Endothelial cell of umbilical vein (primary cell): ENCODE measurements at regions not wholly inside any gene's neighbourhood (a gene's known extent, or its start where the extent isn't known, plus 50 kb on each side); places are given as distances from the start of the nearest gene placed in this dataset.

Experiments used
- BruUV-seq: library from RNA; stranded (reverse); fragments of 400-500 nt; replicated peaks from 2 replicates; lab custom pipeline; 2021; lab: Mats Ljungman, UMichigan
- CTCF ChIA-PET: fragments of 300-600, 350-600 bp; sonication (Branson Sonifier 250); formaldehyde crosslinking; loops from one replicate; lab custom pipeline; 2021; ENCODE audit warnings: antibody characterized with exemption, inconsistent platforms; lab: Charles Lee
- POLR2A ChIA-PET: fragments of 300-600, 350-600 bp; sonication (Branson Sonifier 250); formaldehyde crosslinking; loops from one replicate; lab custom pipeline; 2021; ENCODE audit warnings: antibody characterized with exemption, inconsistent platforms; lab: Charles Lee
- DNase-seq: peaks from one replicate; pipeline ENCODE4 v3.0.0-alpha.2; 2011; ENCODE audit warnings: low read depth, low spot score
- FAIRE-seq: peaks from 2 replicates; lab custom pipeline; 2011; peaks lifted over from hg19 to GRCh38; lab: Jason Lieb, UNC
- H2AFZ ChIP-seq: 2 replicates; pipeline ENCODE4 v1.6.0; 2012; ENCODE audit warnings: low read depth, low read length, control low read depth, inconsistent platforms
- H3K27ac ChIP-seq: 2 replicates; pipeline ENCODE4 v1.5.1; 2011; ENCODE audit warnings: low read depth, mild to moderate bottlenecking, control low read depth, low read length, moderate library complexity; ENCODE audit not compliant: insufficient read depth
- H3K27me3 ChIP-seq, 2 experiments: 2 replicates each; pipeline versions ENCODE4 v1.6.0 to v1.6.1; 2011; ENCODE audit warnings: low read length in 2 of 2, mixed read lengths in 1 of 2; ENCODE audit not compliant: control insufficient read depth in 2 of 2, insufficient read depth in 2 of 2
- H3K36me3 ChIP-seq, 2 experiments: 2 replicates in 1 of 2; 3 replicates in 1 of 2; pipeline ENCODE4 v1.5.1; 2011; ENCODE audit warnings: low read length in 2 of 2, mild to moderate bottlenecking in 1 of 2, moderate library complexity in 1 of 2; ENCODE audit not compliant: control insufficient read depth in 2 of 2, insufficient read depth in 2 of 2; ENCODE audit errors: extremely low read depth in 1 of 2
- H3K4me1 ChIP-seq: 3 replicates; pipeline ENCODE4 v1.5.1; 2011; ENCODE audit warnings: mild to moderate bottlenecking, low read length; ENCODE audit not compliant: control insufficient read depth, insufficient read depth; ENCODE audit errors: extremely low read depth
- H3K4me2 ChIP-seq: 2 replicates; pipeline ENCODE4 v1.6.1; 2011; ENCODE audit warnings: low read length, control low read depth, mixed read lengths; ENCODE audit not compliant: insufficient read depth
- H3K4me3 ChIP-seq, 3 experiments: fragments of 200-600 bp in 1 of 3; sonication (generic), shearing (Covaris generic) in 1 of 3; replicated peaks in 1 of 3; 2 replicates each; pipeline ENCODE4 v1.5.1; 2011 to 2016; ENCODE audit warnings: control low read depth in 3 of 3, low read length in 3 of 3, mild to moderate bottlenecking in 2 of 3, inconsistent platforms in 1 of 3, low read depth in 1 of 3, moderate library complexity in 1 of 3; ENCODE audit not compliant: insufficient read depth in 1 of 3
- H3K79me2 ChIP-seq: 2 replicates; pipeline ENCODE4 v1.6.0; 2012; ENCODE audit warnings: low read length, inconsistent platforms; ENCODE audit not compliant: control insufficient read depth, insufficient read depth
- H3K9ac ChIP-seq: replicated peaks from 2 replicates; pipeline ENCODE3; 2011; ENCODE audit warnings: low read length, control low read depth; ENCODE audit not compliant: insufficient read depth; ENCODE audit errors: extremely low read depth
- H3K9me1 ChIP-seq: replicated peaks from 3 replicates; pipeline ENCODE4 v1.6.0; 2011; ENCODE audit warnings: mild to moderate bottlenecking, low read length; ENCODE audit not compliant: control insufficient read depth, insufficient read depth; ENCODE audit errors: extremely low read depth
- H3K9me3 ChIP-seq: replicated peaks from 2 replicates; pipeline ENCODE4 v1.5.1; 2012; ENCODE audit warnings: low read length, inconsistent platforms; ENCODE audit not compliant: control insufficient read depth, insufficient read depth
- H4K20me1 ChIP-seq: replicated peaks from 2 replicates; pipeline ENCODE3; 2011; ENCODE audit warnings: mild to moderate bottlenecking, low read length; ENCODE audit not compliant: control insufficient read depth, insufficient read depth; ENCODE audit errors: extremely low read depth
- CTCF ChIP-seq, 2 donors: IDR thresholded peaks; 1 replicate in 1 of 2; 2 replicates in 1 of 2; pipeline ENCODE4 v1.5.1; 2011; ENCODE audit warnings: low read length in 2 of 2, mild to moderate bottlenecking in 2 of 2, moderate library complexity in 2 of 2, control low read depth in 1 of 2, inconsistent platforms in 1 of 2, low read depth in 1 of 2; ENCODE audit not compliant: insufficient read depth in 1 of 2; ENCODE audit errors: extremely low read depth in 1 of 2
- EZH2 ChIP-seq: IDR thresholded peaks from 2 replicates; pipeline ENCODE4 v1.6.1; 2012; ENCODE audit warnings: borderline replicate concordance, low read depth, mild to moderate bottlenecking, moderate library complexity, low read length, inconsistent platforms; ENCODE audit not compliant: severe bottlenecking
- FOS ChIP-seq: IDR thresholded peaks from 2 replicates; pipeline ENCODE4 v1.6.1; 2011; ENCODE audit warnings: mild to moderate bottlenecking, low read length, moderate library complexity, borderline replicate concordance; ENCODE audit not compliant: insufficient read depth
- GATA2 ChIP-seq: IDR thresholded peaks from 2 replicates; pipeline ENCODE4 v1.7.0; 2011; ENCODE audit warnings: low read depth, mild to moderate bottlenecking, moderate library complexity, mixed read lengths, low read length; ENCODE audit not compliant: insufficient read length, insufficient read depth
- JUN ChIP-seq: IDR thresholded peaks from 2 replicates; pipeline ENCODE4 v1.6.1; 2011; ENCODE audit warnings: borderline replicate concordance, low read depth; ENCODE audit not compliant: insufficient read length, insufficient read depth
- MAX ChIP-seq: IDR thresholded peaks from 2 replicates; pipeline ENCODE4 v1.6.1; 2011; ENCODE audit not compliant: insufficient read depth, insufficient read length
- MYC ChIP-seq: IDR thresholded peaks from one replicate; pipeline ENCODE4 v1.6.1; 2011; ENCODE audit warnings: mild to moderate bottlenecking, low read depth, low read length
- POLR2A ChIP-seq: IDR thresholded peaks from 2 replicates; pipeline ENCODE4 v1.6.1; 2012; ENCODE audit warnings: low read depth, mild to moderate bottlenecking, control low read depth, low read length
- POLR2AphosphoS5 ChIP-seq: IDR thresholded peaks from 2 replicates; pipeline ENCODE4 v1.6.1; 2012; ENCODE audit warnings: low read depth, mild to moderate bottlenecking, control low read depth, low read length, moderate library complexity; ENCODE audit not compliant: insufficient read depth
- dilution Hi-C: fragments of 300-500 bp; cut with MboI; formaldehyde crosslinking; loops from one replicate; pipeline ENCODE4 v1.15.0; 2019; ENCODE audit warnings: low sequenced_read_pairs; ENCODE audit not compliant: extremely low pct_ligation_motif_present
- intact Hi-C: fragments of 100-400 bp; cut with micrococcal nuclease; formaldehyde crosslinking; loops from one replicate; pipeline ENCODE4 v1.10.0; 2022

- H3K79me2 ChIP-seq: no peaks in the 10 kb centered on the region
- no peak overlapping the region for H3K27ac ChIP-seq
Measured at GRCh38 chr2:16277117-16277516, 336.8 kb downstream of the MYCN start.

GRCh38 chr2:16275661-16276060 is 335.3 kb downstream of the MYCN start:
- H3K4me1 ChIP-seq: no peaks in the 10 kb centered on the region
- dilution Hi-C loops: no loop called here
- no peak overlapping the region for H3K27ac ChIP-seq
- no peak overlapping the region for H3K4me3 ChIP-seq
- no peaks in the 10 kb centered on the region for H3K36me3 ChIP-seq
- intact Hi-C loops: no loop called here
- H3K27me3 ChIP-seq: no peaks in the 10 kb centered on the region
- POLR2A ChIA-PET: no interaction called here
- FAIRE-seq (no peak), DNase-seq (no peak)
- TF ChIP-seq GATA2: no peak
- TF ChIP-seq POLR2AphosphoS5: no peak
- no peak for TF ChIP-seq EZH2
- TF ChIP-seq CTCF (IDR thresholded peaks at IDR 0.05; ENCODE audit: extremely low read depth in 1 of 2, insufficient read depth in 1 of 2, low read depth in 1 of 2, low read length in 2 of 2): no peak
- TF ChIP-seq MYC: no peak
- no peak for TF ChIP-seq FOS
- no peak for TF ChIP-seq POLR2A
- TF ChIP-seq MAX: no peak
- H3K9me3 ChIP-seq: no peaks in the 10 kb centered on the region
- H4K20me1 ChIP-seq: no peaks in the 10 kb centered on the region
- no peak overlapping the region for H2AFZ ChIP-seq
- H3K4me2 ChIP-seq: no peak overlapping the region
- no peaks in the 10 kb centered on the region for H3K9me1 ChIP-seq
- CTCF ChIA-PET: no interaction called here
- no TSS peak for BruUV-seq
- no peaks in the 10 kb centered on the region for H3K79me2 ChIP-seq
- no peak overlapping the region for H3K9ac ChIP-seq

More at GRCh38 chr2:16277117-16277516, 336.8 kb downstream of the MYCN start:
- no peak overlapping the region for H3K9ac ChIP-seq
- no peak for TF ChIP-seq EZH2
- no peak for TF ChIP-seq POLR2A
- no peak for TF ChIP-seq POLR2AphosphoS5
- TF ChIP-seq JUN: no peak
- TF ChIP-seq FOS: no peak
- no peak for TF ChIP-seq MAX
- H3K9me3 ChIP-seq: no peaks in the 10 kb centered on the region
- no peaks in the 10 kb centered on the region for H3K4me1 ChIP-seq
- intact Hi-C loops (no loop called here), dilution Hi-C loops (no loop called here)
- FAIRE-seq (no peak), DNase-seq (no peak)
- H4K20me1 ChIP-seq: no peaks in the 10 kb centered on the region
- BruUV-seq: no TSS peak
- H3K4me2 ChIP-seq: no peak overlapping the region
- CTCF ChIA-PET: no interaction called here
- no peaks in the 10 kb centered on the region for H3K36me3 ChIP-seq
- no peaks in the 10 kb centered on the region for H3K27me3 ChIP-seq
- no peak overlapping the region for H2AFZ ChIP-seq
- no peak overlapping the region for H3K4me3 ChIP-seq
- POLR2A ChIA-PET: no interaction called here
- no peaks in the 10 kb centered on the region for H3K9me1 ChIP-seq
